B cell (primary cell): ENCODE measurements at regions not wholly inside any gene's neighbourhood (a gene's known extent, or its start where the extent isn't known, plus 50 kb on each side); places are given as distances from the start of the nearest gene placed in this dataset.

ENCODE experiments used
- ATAC-seq: fragments of 200-7000 bp; cut with Tn5 transposase; one replicate; pipeline ENCODE4 v1.10.0; 2021; ENCODE audit warnings: low read depth, mild to moderate bottlenecking, moderate number of reproducible peaks, moderate library complexity
- CTCF ChIA-PET: fragments of 350-600 bp; sonication (Branson Sonifier 250); formaldehyde crosslinking; loops from one replicate; lab custom pipeline; 2021; ENCODE audit warnings: antibody characterized with exemption, inconsistent platforms; lab: Charles Lee
- POLR2A ChIA-PET: fragments of 350-600 bp; sonication (Branson Sonifier 250); formaldehyde crosslinking; loops from one replicate; lab custom pipeline; 2021; ENCODE audit warnings: antibody characterized with exemption; lab: Charles Lee
- DNase-seq: peaks from one replicate; pipeline ENCODE4 v3.0.0; 2013
- H2AFZ ChIP-seq: 2 replicates; pipeline ENCODE4 v1.6.1; 2012; ENCODE audit warnings: mild to moderate bottlenecking, low read depth, low read length; ENCODE audit not compliant: insufficient read depth, poor library complexity, severe bottlenecking
- H3K27ac ChIP-seq, 2 donors: 1 replicate in 1 of 2; 2 replicates in 1 of 2; pipeline ENCODE4 v1.5.1; 2012 to 2013; ENCODE audit warnings: low read length in 2 of 2, mild to moderate bottlenecking in 2 of 2, moderate library complexity in 1 of 2
- H3K27me3 ChIP-seq, 4 experiments: fragments of 200-600 bp in 1 of 4; sonication (generic) in 1 of 4; replicated peaks in 1 of 4; 1 replicate in 2 of 4; 2 replicates in 2 of 4; pipeline versions ENCODE4 v1.6.1 to v1.7.0; 2013 to 2016; ENCODE audit warnings: low read length in 3 of 4, mild to moderate bottlenecking in 2 of 4, mixed read lengths in 1 of 4, moderate library complexity in 1 of 4; ENCODE audit not compliant: insufficient read depth in 4 of 4, control insufficient read depth in 3 of 4; ENCODE audit errors: control extremely low read depth in 1 of 4
- H3K36me3 ChIP-seq, 2 experiments: replicated peaks in 1 of 2; 1 replicate in 1 of 2; 2 replicates in 1 of 2; pipeline versions ENCODE4 v1.6.1 to v1.7.1; 2013; ENCODE audit warnings: low read length in 1 of 2; ENCODE audit not compliant: insufficient read depth in 2 of 2, control insufficient read depth in 1 of 2; ENCODE audit errors: control extremely low read depth in 1 of 2, extremely low read depth in 1 of 2
- H3K4me1 ChIP-seq, 2 donors: fragments of 200-600 bp in 1 of 2; sonication (generic) in 1 of 2; 1 replicate in 1 of 2; 2 replicates in 1 of 2; pipeline versions ENCODE4 v1.5.1 to v1.6.1; 2013 to 2017; ENCODE audit warnings: low read length in 2 of 2; ENCODE audit not compliant: control insufficient read depth in 2 of 2, insufficient read depth in 2 of 2
- H3K4me2 ChIP-seq: replicated peaks from 2 replicates; pipeline ENCODE3; 2012; ENCODE audit warnings: mild to moderate bottlenecking, low read depth, low read length; ENCODE audit not compliant: poor library complexity, severe bottlenecking
- H3K4me3 ChIP-seq, 5 experiments: fragments of 200-600 bp in 1 of 5; sonication (generic) in 1 of 5; 1 replicate in 3 of 5; 2 replicates in 2 of 5; pipeline versions ENCODE4 v1.5.1 to v1.7.0; 2011 to 2016; ENCODE audit warnings: low read length in 4 of 5, mild to moderate bottlenecking in 4 of 5, low read depth in 2 of 5, control low read depth in 1 of 5, moderate library complexity in 1 of 5; ENCODE audit not compliant: insufficient read depth in 1 of 5; ENCODE audit errors: control extremely low read depth in 1 of 5, extremely low read depth in 1 of 5
- H3K79me2 ChIP-seq: fragments of 200-600 bp; sonication (generic); one replicate; pipeline ENCODE4 v1.6.0; 2016; ENCODE audit warnings: low read length; ENCODE audit not compliant: control insufficient read depth, insufficient read depth
- H3K9ac ChIP-seq: fragments of 200-600 bp; sonication (generic); 2 replicates; pipeline ENCODE4 v1.6.1; 2017; ENCODE audit warnings: mild to moderate bottlenecking, low read length, moderate library complexity
- H3K9me3 ChIP-seq, 3 donors: one replicate each; pipeline versions ENCODE4 v1.6.1 to v1.7.1; 2013; ENCODE audit warnings: low read length in 2 of 3; ENCODE audit not compliant: control insufficient read depth in 2 of 3, insufficient read depth in 1 of 3; ENCODE audit errors: control extremely low read depth in 1 of 3
- H4K20me1 ChIP-seq: 2 replicates; pipeline ENCODE4 v1.6.0; 2012; ENCODE audit warnings: mild to moderate bottlenecking, low read length; ENCODE audit not compliant: insufficient read depth, control insufficient read depth, poor library complexity, severe bottlenecking
- H3K27ac Mint-ChIP-seq: one replicate; pipeline ENCODE4 v1.8.0; 2021; ENCODE audit warnings: mixed read lengths
- H3K27me3 Mint-ChIP-seq: one replicate; pipeline ENCODE4 v1.8.0; 2021; ENCODE audit warnings: mixed read lengths
- H3K4me1 Mint-ChIP-seq: one replicate; pipeline ENCODE4 v1.8.0; 2021; ENCODE audit warnings: mixed read lengths
- H3K4me3 Mint-ChIP-seq: one replicate; pipeline ENCODE4 v1.8.0; 2021; ENCODE audit warnings: mixed read lengths
- H3K9me3 Mint-ChIP-seq: one replicate; pipeline ENCODE4 v1.8.0; 2022; ENCODE audit warnings: mixed read lengths; ENCODE audit not compliant: insufficient read depth
- CTCF ChIP-seq: fragments of 200-600 bp; IDR thresholded peaks from one replicate; pipeline ENCODE4 v1.8.0; 2022; ENCODE audit warnings: antibody characterized with exemption, mild to moderate bottlenecking
- EZH2 ChIP-seq: IDR thresholded peaks from 2 replicates; pipeline ENCODE4 v1.6.1; 2012; ENCODE audit warnings: borderline replicate concordance, low read depth, mild to moderate bottlenecking, moderate library complexity, low read length; ENCODE audit not compliant: insufficient read depth, poor library complexity, severe bottlenecking
- WGBS: methylation state at CpG from one replicate; pipeline ENCODE4 v1.1.5; 2013; ENCODE audit warnings: missing lambda C conversion rate; ENCODE audit not compliant: insufficient coverage; 5-methylcytosine and 5-hydroxymethylcytosine counted together
- intact Hi-C: fragments of 100-400 bp; cut with micrococcal nuclease; formaldehyde crosslinking; loops from one replicate; pipeline ENCODE4 v1.10.0; 2022

GRCh38 chr2:118769707-118770400 lies 77.6 kb downstream of the EN1 start:
- Mint-ChIP-seq H3K9me3 (no peaks in the 10 kb centered on the region), H3K27ac (no peak overlapping the region), H3K4me1 (no peaks in the 10 kb centered on the region), H3K27me3 (peaks cover 33% of the 10 kb centered on the region), H3K4me3 (no peak overlapping the region)
- no peak overlapping the region for H2AFZ ChIP-seq
- H3K36me3 ChIP-seq = no peaks in the 10 kb centered on the region
- DNase-seq (no peak), ATAC-seq (no peak)
- intact Hi-C loops = no loop called here
- H3K79me2 ChIP-seq = no peaks in the 10 kb centered on the region
- H3K27me3 ChIP-seq = peaks cover 0 to 27% (median 8%) of the 10 kb centered on the region in 4 experiments
- peaks cover 0 to 6% (median 0%) of the 10 kb centered on the region in 3 donors for H3K9me3 ChIP-seq
- 100% methylated on average over 1 of the region's 6 CpGs for WGBS
- H3K4me3 ChIP-seq = no peak overlapping the region
- POLR2A ChIA-PET = no interaction called here
- H3K27ac ChIP-seq = no peak overlapping the region
- TF ChIP-seq EZH2 (no peak), CTCF (no peak)
- peaks cover 0 to 3% of the 10 kb centered on the region in 2 donors for H3K4me1 ChIP-seq
- no peak overlapping the region for H3K4me2 ChIP-seq
- CTCF ChIA-PET = no interaction called here
- no peaks in the 10 kb centered on the region for H4K20me1 ChIP-seq
- no peak overlapping the region for H3K9ac ChIP-seq

- no peak for ATAC-seq
- Mint-ChIP-seq H3K4me1 (no peaks in the 10 kb centered on the region), H3K27ac (no peak overlapping the region), H3K4me3 (no peak overlapping the region), H3K27me3 (peaks cover 12% of the 10 kb centered on the region), H3K9me3 (no peaks in the 10 kb centered on the region)
- Histone ChIP-seq H3K27ac (no peak overlapping the region), H3K4me3 (no peak overlapping the region), H3K4me1 (no peaks in the 10 kb centered on the region), H3K9me3 (no peaks in the 10 kb centered on the region), H4K20me1 (no peaks in the 10 kb centered on the region), H3K27me3 (peaks cover 0 to 15% (median 0%) of the 10 kb centered on the region in 4 experiments), H2AFZ (no peak overlapping the region), H3K4me2 (no peak overlapping the region), H3K36me3 (no peaks in the 10 kb centered on the region), H3K9ac (no peak overlapping the region), H3K79me2 (no peaks in the 10 kb centered on the region)
- POLR2A ChIA-PET = no interaction called here
- intact Hi-C loops = no loop called here
- no peak for DNase-seq
- no peak for TF ChIP-seq CTCF
- no peak for TF ChIP-seq EZH2
- 33% methylated on average over 1 of the region's 6 CpGs for WGBS
- CTCF ChIA-PET = no interaction called here
Measured at GRCh38 chr2:118766871-118767270, 80.6 kb downstream of the EN1 start.
